ENCODE measurements at regions not wholly inside any gene's neighbourhood (a gene's known extent, or its start where the extent isn't known, plus 50 kb on each side); places are given as distances from the start of the nearest gene placed in this dataset.

GRCh38 chr1:168913711-168914463 lies 184.9 kb upstream of the DPT start:
- no peak for TF ChIP-seq CTCF (IDR thresholded peaks at IDR 0.05; ENCODE audit: low read depth, low read length)
- DNase-seq (ENCODE audit: extremely low read depth, low read depth) = no peak

- TF ChIP-seq CTCF (IDR thresholded peaks at IDR 0.05; ENCODE audit: low read depth, low read length) = no peak
- no peak for DNase-seq (ENCODE audit: extremely low read depth, low read depth)
These were observed 188.3 kb upstream of the DPT start for GRCh38 chr1:168917309-168917708.

GRCh38 chr1:168917796-168918195 lies 188.7 kb upstream of the ATP1B1 start:
- TF ChIP-seq CTCF (IDR thresholded peaks at IDR 0.05; ENCODE audit: low read depth, low read length) = no peak

GRCh38 chr1:168918860-168919741 lies 187.4 kb upstream of the ATP1B1 start:
- no peak for DNase-seq (ENCODE audit: extremely low read depth, low read depth)
- no peak for TF ChIP-seq CTCF (IDR thresholded peaks at IDR 0.05; ENCODE audit: low read depth, low read length)

More at GRCh38 chr1:168917796-168918195, 188.7 kb upstream of the ATP1B1 start:
- no peak for DNase-seq (ENCODE audit: extremely low read depth, low read depth)

GRCh38 chr1:168920456-168921094 lies 185.9 kb upstream of the ATP1B1 start:
- TF ChIP-seq CTCF (IDR thresholded peaks at IDR 0.05; ENCODE audit: low read depth, low read length) = no peak
- peak; percentile 31 for DNase-seq (ENCODE audit: extremely low read depth, low read depth)

- no peak for TF ChIP-seq CTCF (IDR thresholded peaks at IDR 0.05; ENCODE audit: low read depth, low read length)
- DNase-seq (ENCODE audit: extremely low read depth, low read depth) = no peak
These were observed 184.9 kb upstream of the ATP1B1 start for GRCh38 chr1:168921629-168922028.

All from AG09319 (cell line).